ENCODE measurements at regions not wholly inside any gene's neighbourhood (a gene's known extent, or its start where the extent isn't known, plus 50 kb on each side); places are given as distances from the start of the nearest gene placed in this dataset.

DNA sequence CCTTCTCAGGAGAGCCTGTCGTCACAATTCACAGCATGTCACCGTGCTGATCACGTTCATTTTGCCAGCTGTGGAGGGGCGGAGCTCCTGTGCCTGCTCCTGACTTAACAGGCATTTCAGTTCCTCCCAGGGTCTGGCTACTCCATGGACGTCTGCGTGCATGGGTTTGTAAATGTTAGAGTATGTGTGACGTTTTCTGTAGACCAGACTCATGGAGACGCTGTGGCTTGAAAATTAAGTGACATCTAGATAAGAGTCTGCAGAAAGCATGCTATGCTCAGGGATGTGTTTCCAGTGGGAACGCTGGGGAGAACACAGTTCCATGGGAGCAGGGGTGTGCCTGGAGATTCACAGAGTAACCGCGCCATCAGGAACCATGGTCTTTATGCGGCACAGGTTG lies 804.0 kb downstream of the TBC1D22A start:
- no peaks in the 10 kb centered on the region for H3K36me3 ChIP-seq (ENCODE audit: insufficient read depth, low read length)
- H3K9me3 ChIP-seq (ENCODE audit: low read length) = no peaks in the 10 kb centered on the region
- H3K27me3 ChIP-seq (ENCODE audit: insufficient read depth, low read length) = no peaks in the 10 kb centered on the region
- no peak overlapping the region for H3K4me3 ChIP-seq (ENCODE audit: low read length)
- H3K4me1 ChIP-seq (ENCODE audit: insufficient read depth, low read length) = no peaks in the 10 kb centered on the region
- H2AFZ ChIP-seq (ENCODE audit: low read depth, low read length) = no peak overlapping the region

- Histone ChIP-seq H3K36me3 (ENCODE audit: insufficient read depth, low read length) (no peaks in the 10 kb centered on the region), H3K9me3 (ENCODE audit: low read length) (no peaks in the 10 kb centered on the region), H3K4me1 (ENCODE audit: insufficient read depth, low read length) (no peaks in the 10 kb centered on the region), H2AFZ (ENCODE audit: low read depth, low read length) (no peak overlapping the region), H3K4me3 (ENCODE audit: low read length) (no peak overlapping the region), H3K27me3 (ENCODE audit: insufficient read depth, low read length) (no peaks in the 10 kb centered on the region)
Measured at GRCh38 chr22:47565607-47566006, 803.2 kb downstream of the TBC1D22A start.

DNA sequence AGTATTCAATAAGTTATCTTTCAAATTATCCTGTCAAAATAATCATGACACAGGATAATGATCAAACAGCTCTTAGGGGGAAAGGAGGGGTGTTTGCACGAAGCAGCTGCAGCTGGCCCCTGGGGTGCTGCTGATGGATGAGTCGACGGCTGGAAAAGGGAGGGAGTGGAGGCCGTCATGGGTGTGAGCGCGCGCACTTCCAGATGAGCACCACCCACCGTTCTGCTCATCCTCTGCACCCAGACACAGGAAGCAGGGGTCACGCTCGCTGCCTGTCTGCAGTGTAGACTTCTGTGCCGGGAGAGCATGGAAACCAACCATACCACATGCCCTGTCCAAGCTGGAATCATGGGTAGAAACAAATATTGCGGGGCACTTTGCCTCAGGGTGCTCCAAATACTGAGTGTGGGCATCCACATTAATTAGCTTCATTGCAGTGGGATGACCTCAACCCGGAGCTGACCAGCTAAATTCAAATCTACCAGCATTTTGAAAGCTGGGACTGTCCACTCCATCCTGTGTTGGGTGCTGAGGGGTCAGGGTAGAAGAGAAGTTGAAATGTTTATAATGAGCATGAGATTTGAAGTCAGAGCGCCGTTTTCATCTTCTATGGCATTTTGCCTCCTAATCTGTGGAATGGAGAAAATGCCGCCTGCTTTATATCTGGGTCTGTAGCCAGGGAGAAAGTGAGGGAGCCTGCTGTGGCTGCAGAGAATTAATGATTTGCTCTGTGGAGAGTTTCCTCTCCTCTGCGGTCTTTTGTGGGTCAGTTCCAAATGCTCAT lies 802.4 kb downstream of the TBC1D22A start:
- no peaks in the 10 kb centered on the region for H3K9me3 ChIP-seq (ENCODE audit: low read length)
- H2AFZ ChIP-seq (ENCODE audit: low read depth, low read length) = no peak overlapping the region
- H3K36me3 ChIP-seq (ENCODE audit: insufficient read depth, low read length) = no peaks in the 10 kb centered on the region
- no peak overlapping the region for H3K4me3 ChIP-seq (ENCODE audit: low read length)
- H3K4me1 ChIP-seq (ENCODE audit: insufficient read depth, low read length) = no peaks in the 10 kb centered on the region
- H3K27me3 ChIP-seq (ENCODE audit: insufficient read depth, low read length) = no peaks in the 10 kb centered on the region

DNA sequence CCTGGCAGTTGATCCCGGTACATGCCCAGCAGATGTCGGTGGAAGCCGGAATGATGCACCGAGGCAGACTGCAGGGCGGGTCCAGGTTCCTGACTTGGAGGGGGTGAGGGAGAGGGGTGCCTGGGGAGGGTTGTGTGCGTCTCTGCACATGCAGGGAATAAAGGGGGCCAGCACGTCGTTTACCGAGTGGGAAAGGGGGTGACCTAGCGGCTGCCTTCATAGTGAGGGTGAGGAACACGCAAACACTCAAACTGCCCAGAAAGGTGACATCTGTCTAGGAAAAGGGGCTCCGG lies 801.7 kb downstream of the TBC1D22A start:
- Histone ChIP-seq H2AFZ (ENCODE audit: low read depth, low read length) (no peak overlapping the region), H3K4me1 (ENCODE audit: insufficient read depth, low read length) (no peaks in the 10 kb centered on the region), H3K27me3 (ENCODE audit: insufficient read depth, low read length) (no peaks in the 10 kb centered on the region), H3K9me3 (ENCODE audit: low read length) (no peaks in the 10 kb centered on the region), H3K4me3 (ENCODE audit: low read length) (no peak overlapping the region), H3K36me3 (ENCODE audit: insufficient read depth, low read length) (no peaks in the 10 kb centered on the region)

DNA sequence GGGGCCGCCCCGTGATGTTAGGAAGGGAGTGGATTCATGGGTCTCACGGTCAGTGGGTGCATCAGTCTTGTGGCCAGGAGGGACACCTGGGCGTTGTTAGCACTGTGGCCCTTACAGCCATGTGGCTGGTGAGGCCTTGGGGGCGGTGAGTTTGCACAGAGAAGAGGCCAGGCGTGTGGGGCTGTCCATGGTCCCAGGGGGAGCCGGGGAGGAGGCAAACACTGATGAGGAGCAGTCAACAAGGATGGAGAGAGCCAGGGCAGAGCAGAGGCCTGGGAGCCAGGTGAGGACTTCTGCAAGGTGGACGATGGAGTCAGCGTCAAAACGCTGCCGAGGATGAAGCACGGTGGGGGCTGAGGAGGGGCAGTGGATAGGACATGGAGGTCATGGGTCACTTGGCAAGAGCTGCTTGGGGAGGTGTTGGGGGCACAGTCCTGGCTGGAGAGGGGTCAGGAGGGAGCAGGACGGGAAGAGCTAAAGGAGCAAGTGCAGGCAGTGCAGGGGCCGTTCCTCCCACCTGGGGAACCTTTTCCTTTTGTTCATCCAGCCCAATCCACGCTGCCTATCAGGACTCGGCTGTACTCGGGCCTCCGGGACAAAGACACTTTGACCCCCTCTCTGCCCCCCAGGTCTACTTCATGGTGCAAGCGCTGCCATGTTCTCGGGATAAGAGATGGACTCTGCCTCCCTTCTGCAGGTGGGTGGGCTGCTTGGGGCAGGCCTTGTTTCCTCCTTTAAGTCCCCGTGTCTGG lies 801.1 kb downstream of the TBC1D22A start:
- H3K4me3 ChIP-seq (ENCODE audit: low read length) = no peak overlapping the region
- H3K27me3 ChIP-seq (ENCODE audit: insufficient read depth, low read length) = no peaks in the 10 kb centered on the region

DNA sequence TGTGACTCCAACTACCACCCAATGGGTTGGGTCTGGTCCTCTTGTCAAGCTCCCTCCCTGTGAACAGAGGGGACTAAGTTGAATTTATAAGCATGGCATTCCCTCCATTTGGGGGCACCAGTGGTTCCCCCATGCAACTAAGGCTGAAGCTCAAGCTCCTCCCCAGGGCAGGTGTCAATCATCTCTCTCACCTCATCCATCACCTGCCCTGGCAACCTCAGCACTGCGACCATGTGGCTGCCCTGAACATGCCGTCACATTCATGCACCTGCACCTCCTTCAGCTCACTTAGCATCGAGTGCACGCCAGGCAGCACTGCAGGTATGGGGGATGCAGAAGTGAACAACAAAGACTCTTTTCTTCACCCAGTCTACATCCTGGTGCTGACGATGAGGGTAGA lies 799.3 kb downstream of the TBC1D22A start:
- Histone ChIP-seq H3K9me3 (ENCODE audit: low read length) (no peaks in the 10 kb centered on the region), H3K36me3 (ENCODE audit: insufficient read depth, low read length) (no peaks in the 10 kb centered on the region), H2AFZ (ENCODE audit: low read depth, low read length) (no peak overlapping the region), H3K27me3 (ENCODE audit: insufficient read depth, low read length) (no peaks in the 10 kb centered on the region), H3K4me1 (ENCODE audit: insufficient read depth, low read length) (no peaks in the 10 kb centered on the region), H3K4me3 (ENCODE audit: low read length) (no peak overlapping the region)

More for the DNA sequence above, 801.1 kb downstream of the TBC1D22A start:
- Histone ChIP-seq H3K36me3 (ENCODE audit: insufficient read depth, low read length) (no peaks in the 10 kb centered on the region), H3K4me1 (ENCODE audit: insufficient read depth, low read length) (no peaks in the 10 kb centered on the region), H3K9me3 (ENCODE audit: low read length) (no peaks in the 10 kb centered on the region), H2AFZ (ENCODE audit: low read depth, low read length) (no peak overlapping the region)

GRCh38 chr22:47561115-47561675 lies 798.7 kb downstream of the TBC1D22A start:
- Histone ChIP-seq H3K4me3 (ENCODE audit: low read length) (no peak overlapping the region), H3K9me3 (ENCODE audit: low read length) (no peaks in the 10 kb centered on the region), H3K27me3 (ENCODE audit: insufficient read depth, low read length) (no peaks in the 10 kb centered on the region), H2AFZ (ENCODE audit: low read depth, low read length) (no peak overlapping the region), H3K36me3 (ENCODE audit: insufficient read depth, low read length) (no peaks in the 10 kb centered on the region), H3K4me1 (ENCODE audit: insufficient read depth, low read length) (no peaks in the 10 kb centered on the region)

- H3K4me3 ChIP-seq (ENCODE audit: low read length) = no peak overlapping the region
Measured at GRCh38 chr22:47558828-47559700, 796.6 kb downstream of the TBC1D22A start.

GRCh38 chr22:47556473-47556872 lies 794.0 kb downstream of the TBC1D22A start:
- H2AFZ ChIP-seq (ENCODE audit: low read depth, low read length) = no peak overlapping the region
- H3K36me3 ChIP-seq (ENCODE audit: insufficient read depth, low read length) = no peaks in the 10 kb centered on the region
- H3K9me3 ChIP-seq (ENCODE audit: low read length) = no peaks in the 10 kb centered on the region
- H3K27me3 ChIP-seq (ENCODE audit: insufficient read depth, low read length) = no peaks in the 10 kb centered on the region
- no peak overlapping the region for H3K4me3 ChIP-seq (ENCODE audit: low read length)
- no peaks in the 10 kb centered on the region for H3K4me1 ChIP-seq (ENCODE audit: insufficient read depth, low read length)

More at GRCh38 chr22:47558828-47559700, 796.6 kb downstream of the TBC1D22A start:
- Histone ChIP-seq H3K27me3 (ENCODE audit: insufficient read depth, low read length) (no peaks in the 10 kb centered on the region), H3K36me3 (ENCODE audit: insufficient read depth, low read length) (no peaks in the 10 kb centered on the region), H3K9me3 (ENCODE audit: low read length) (no peaks in the 10 kb centered on the region), H2AFZ (ENCODE audit: low read depth, low read length) (no peak overlapping the region), H3K4me1 (ENCODE audit: insufficient read depth, low read length) (no peaks in the 10 kb centered on the region)

DNA sequence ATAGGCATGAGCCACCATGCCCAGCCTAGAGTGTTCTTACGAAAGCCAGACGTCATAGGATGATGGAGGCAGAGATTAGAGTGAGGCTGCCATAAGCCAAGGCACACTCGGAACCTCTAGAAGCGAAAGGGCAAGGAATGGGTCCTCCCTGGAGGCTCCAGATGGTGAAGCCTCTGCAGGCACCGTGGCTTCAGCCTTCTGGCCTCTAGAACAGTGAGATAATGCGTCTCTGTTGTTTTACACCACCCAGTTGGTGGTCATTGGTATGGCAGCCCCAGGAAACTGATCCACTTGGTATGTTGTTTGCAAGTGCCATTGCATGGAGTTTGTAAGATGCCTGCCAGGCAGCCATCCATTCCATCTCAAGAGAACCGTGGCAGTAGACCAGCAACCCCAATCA lies 791.0 kb downstream of the TBC1D22A start:
- Histone ChIP-seq H3K4me1 (ENCODE audit: insufficient read depth, low read length) (no peaks in the 10 kb centered on the region), H3K9me3 (ENCODE audit: low read length) (no peaks in the 10 kb centered on the region), H3K36me3 (ENCODE audit: insufficient read depth, low read length) (no peaks in the 10 kb centered on the region), H3K4me3 (ENCODE audit: low read length) (no peak overlapping the region), H2AFZ (ENCODE audit: low read depth, low read length) (no peak overlapping the region), H3K27me3 (ENCODE audit: insufficient read depth, low read length) (no peaks in the 10 kb centered on the region)

- no peak overlapping the region for H2AFZ ChIP-seq (ENCODE audit: low read depth, low read length)
- H3K36me3 ChIP-seq (ENCODE audit: insufficient read depth, low read length) = no peaks in the 10 kb centered on the region
- no peak overlapping the region for H3K4me3 ChIP-seq (ENCODE audit: low read length)
- H3K4me1 ChIP-seq (ENCODE audit: insufficient read depth, low read length) = no peaks in the 10 kb centered on the region
- H3K9me3 ChIP-seq (ENCODE audit: low read length) = no peaks in the 10 kb centered on the region
- H3K27me3 ChIP-seq (ENCODE audit: insufficient read depth, low read length) = no peaks in the 10 kb centered on the region
Measured at GRCh38 chr22:47552541-47553205, 790.2 kb downstream of the TBC1D22A start.

GRCh38 chr22:47552024-47552423 lies 789.6 kb downstream of the TBC1D22A start:
- Histone ChIP-seq H3K4me3 (ENCODE audit: low read length) (no peak overlapping the region), H3K27me3 (ENCODE audit: insufficient read depth, low read length) (no peaks in the 10 kb centered on the region), H2AFZ (ENCODE audit: low read depth, low read length) (no peak overlapping the region), H3K4me1 (ENCODE audit: insufficient read depth, low read length) (no peaks in the 10 kb centered on the region), H3K36me3 (ENCODE audit: insufficient read depth, low read length) (no peaks in the 10 kb centered on the region), H3K9me3 (ENCODE audit: low read length) (no peaks in the 10 kb centered on the region)

Data from neuron (in vitro differentiated cells).